Sigmoid colon (tissue), 3 donors: ENCODE measurements at regions not wholly inside any gene's neighbourhood (a gene's known extent, or its start where the extent isn't known, plus 50 kb on each side); places are given as distances from the start of the nearest gene placed in this dataset.

Source experiments
- CTCF ChIP-seq, 4 experiments: fragments of 450-650 bp in 3 of 4; fragments of 200-600 bp in 1 of 4; IDR thresholded peaks; one replicate each; pipeline ENCODE4 v1.5.1; 2016 to 2019; ENCODE audit warnings: antibody characterized with exemption in 4 of 4, mild to moderate bottlenecking in 3 of 4, moderate library complexity in 2 of 4
- POLR2A ChIP-seq, 2 donors: fragments of 450-650 bp; IDR thresholded peaks; one replicate each; pipeline ENCODE4 v1.6.1; 2016; ENCODE audit warnings: antibody characterized with exemption in 2 of 2, mild to moderate bottlenecking in 2 of 2, moderate library complexity in 2 of 2

DNA sequence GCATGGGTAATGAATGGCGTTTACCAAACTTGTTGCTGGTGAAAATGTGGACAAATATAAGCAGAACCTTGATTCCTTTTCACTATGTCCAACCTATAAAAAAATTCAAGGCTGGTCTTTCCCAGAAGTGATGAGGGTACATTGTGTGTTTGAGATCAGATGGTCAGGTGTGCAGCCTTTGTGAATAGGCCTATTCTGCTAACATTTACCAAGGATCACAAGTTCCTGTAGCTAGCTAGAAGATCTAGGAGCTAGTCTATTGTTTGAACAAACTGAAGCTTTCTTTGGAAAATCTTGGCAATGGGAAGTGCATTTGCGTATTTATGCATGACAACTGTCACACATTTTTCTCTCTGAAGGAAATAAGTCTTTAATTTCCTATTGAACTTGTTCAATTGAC is 489.6 kb downstream of the KLF5 start:
- TF ChIP-seq POLR2A (IDR thresholded peaks at IDR 0.05) (no peak), CTCF (IDR thresholded peaks at IDR 0.05) (no peak)
